NT2/D1 (cell line): ENCODE measurements at regions not wholly inside any gene's neighbourhood (a gene's known extent, or its start where the extent isn't known, plus 50 kb on each side); places are given as distances from the start of the nearest gene placed in this dataset.

Experiments
- SUZ12 ChIP-seq: IDR thresholded peaks from 2 replicates; pipeline ENCODE4 v1.6.1; 2011; ENCODE audit not compliant: insufficient read length, insufficient read depth; ENCODE audit errors: extremely low read depth
- YY1 ChIP-seq: IDR thresholded peaks from 2 replicates; pipeline ENCODE4 v1.6.1; 2011; ENCODE audit not compliant: insufficient read length, insufficient read depth
- ZNF274 ChIP-seq: IDR thresholded peaks from 2 replicates; pipeline ENCODE4 v1.6.1; 2011; ENCODE audit warnings: mild to moderate bottlenecking, low read depth, low read length

- TF ChIP-seq SUZ12: no peak
- no peak for TF ChIP-seq ZNF274
- no peak for TF ChIP-seq YY1
Observed at GRCh38 chr1:219294251-219294650, 120.6 kb downstream of the LYPLAL1 start.
